Astrocyte of the cerebellum (primary cell): ENCODE measurements at regions not wholly inside any gene's neighbourhood (a gene's known extent, or its start where the extent isn't known, plus 50 kb on each side); places are given as distances from the start of the nearest gene placed in this dataset.
"Not testable (repeated sequence)": the region's sequence is repeated elsewhere in the genome, so short reads cannot be mapped to it uniquely, and the experiment has no call there.

Source experiments
- DNase-seq: peaks from one replicate; pipeline ENCODE4 v3.0.0-alpha.2; 2011; ENCODE audit warnings: low read depth
- H3K4me3 ChIP-seq: 2 replicates; pipeline ENCODE4 v1.5.1; 2011; ENCODE audit warnings: mild to moderate bottlenecking, low read depth, low read length, moderate library complexity
- in situ Hi-C: cut with HindIII; loops from 2 replicates; pipeline ENCODE4 v1.10.0; 2017; ENCODE audit warnings: low sequenced_read_pairs
- TF ChIP-seq, protein P1 (sequence below): IDR thresholded peaks from 2 replicates; pipeline ENCODE4 v1.5.1; 2012; ENCODE audit warnings: low read length, low read depth, moderate library complexity, mild to moderate bottlenecking; ENCODE audit errors: missing control alignments

DNA sequence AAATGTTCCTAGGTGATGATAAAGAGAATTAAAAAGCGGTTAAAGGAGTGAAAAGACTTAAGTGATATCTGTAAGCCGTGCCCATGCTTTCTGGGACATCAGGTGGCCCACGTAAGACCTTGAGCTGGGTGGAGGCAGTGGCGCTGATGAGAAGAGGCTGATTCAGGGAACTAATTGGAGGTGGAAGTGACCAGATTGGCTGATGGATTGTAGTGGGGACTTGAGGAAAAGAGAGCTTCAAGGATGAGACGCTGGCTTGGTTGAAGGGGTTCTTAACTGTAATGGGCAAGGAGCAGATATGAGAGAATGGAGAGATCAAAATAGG, 69.1 kb upstream of the EP300 start:
- TF ChIP-seq, protein P1, sequence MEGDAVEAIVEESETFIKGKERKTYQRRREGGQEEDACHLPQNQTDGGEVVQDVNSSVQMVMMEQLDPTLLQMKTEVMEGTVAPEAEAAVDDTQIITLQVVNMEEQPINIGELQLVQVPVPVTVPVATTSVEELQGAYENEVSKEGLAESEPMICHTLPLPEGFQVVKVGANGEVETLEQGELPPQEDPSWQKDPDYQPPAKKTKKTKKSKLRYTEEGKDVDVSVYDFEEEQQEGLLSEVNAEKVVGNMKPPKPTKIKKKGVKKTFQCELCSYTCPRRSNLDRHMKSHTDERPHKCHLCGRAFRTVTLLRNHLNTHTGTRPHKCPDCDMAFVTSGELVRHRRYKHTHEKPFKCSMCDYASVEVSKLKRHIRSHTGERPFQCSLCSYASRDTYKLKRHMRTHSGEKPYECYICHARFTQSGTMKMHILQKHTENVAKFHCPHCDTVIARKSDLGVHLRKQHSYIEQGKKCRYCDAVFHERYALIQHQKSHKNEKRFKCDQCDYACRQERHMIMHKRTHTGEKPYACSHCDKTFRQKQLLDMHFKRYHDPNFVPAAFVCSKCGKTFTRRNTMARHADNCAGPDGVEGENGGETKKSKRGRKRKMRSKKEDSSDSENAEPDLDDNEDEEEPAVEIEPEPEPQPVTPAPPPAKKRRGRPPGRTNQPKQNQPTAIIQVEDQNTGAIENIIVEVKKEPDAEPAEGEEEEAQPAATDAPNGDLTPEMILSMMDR: no peak
- no peak for DNase-seq
- no peak overlapping the region for H3K4me3 ChIP-seq
- in situ Hi-C loops: no loop called here

DNA sequence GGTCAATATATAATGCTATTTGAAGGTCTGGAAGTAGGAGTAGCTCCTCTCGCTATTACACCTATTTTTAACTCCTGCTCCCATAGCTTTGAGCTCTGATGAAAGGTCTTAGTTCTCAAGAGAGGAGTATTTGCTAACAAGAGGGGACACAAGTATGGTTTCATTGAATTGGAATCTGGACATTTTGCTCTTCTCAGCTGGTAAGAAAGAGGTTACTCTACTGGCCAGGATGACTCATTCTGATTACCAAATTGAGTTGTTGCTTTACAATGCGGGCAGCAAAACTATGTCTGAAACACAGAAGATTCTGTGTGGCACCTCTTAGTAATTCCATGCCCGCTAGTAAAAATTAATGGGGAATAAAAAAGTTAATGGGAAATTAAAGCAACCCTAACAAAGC, 63.6 kb upstream of the EP300 start:
- H3K4me3 ChIP-seq: no peak overlapping the region
- in situ Hi-C loops: no loop called here
- TF ChIP-seq, protein P1: no peak
- peak; percentile 80 for DNase-seq

DNA sequence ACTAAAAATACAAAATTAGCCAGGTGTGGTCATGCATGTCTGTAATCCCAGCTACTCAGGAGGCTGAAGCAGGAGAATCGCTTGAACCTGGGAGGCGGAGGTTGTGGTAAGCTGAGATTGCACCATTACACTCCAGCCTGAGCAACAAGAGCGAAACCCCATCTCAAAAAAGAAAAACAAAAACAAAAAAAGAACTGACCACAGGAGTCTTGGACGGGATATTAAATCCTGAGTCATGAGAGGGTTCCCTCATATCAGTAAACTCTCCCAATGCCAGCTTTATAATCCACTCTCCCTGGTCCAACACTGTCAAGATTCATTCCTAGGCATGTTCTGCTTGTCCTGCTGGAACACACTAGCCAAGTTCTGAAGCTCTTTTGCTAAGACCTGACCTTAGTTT, 61.5 kb upstream of the EP300 start:
- peak; percentile 75 for DNase-seq
- in situ Hi-C loops: no loop called here
- no peak overlapping the region for H3K4me3 ChIP-seq
- TF ChIP-seq, protein P1: no peak

DNA sequence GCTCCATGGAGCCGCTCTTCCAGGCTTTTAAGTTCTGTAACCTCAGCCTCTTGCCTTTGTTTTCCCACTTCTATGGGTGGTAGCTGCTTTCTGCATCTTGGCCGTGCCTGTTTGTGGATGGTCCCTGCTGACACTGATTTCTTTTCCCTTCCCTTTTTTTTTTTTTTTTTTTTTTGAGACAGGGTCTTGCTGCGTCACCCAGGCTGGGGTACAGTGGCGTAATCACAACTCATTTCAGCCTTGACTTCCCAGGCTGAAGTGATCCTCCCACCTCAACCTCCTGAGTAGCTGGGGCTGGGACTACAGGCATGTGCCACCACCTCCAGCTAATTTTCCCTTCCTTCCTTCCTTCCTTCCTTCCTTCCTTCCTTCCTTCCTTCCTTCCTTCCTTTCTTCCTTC, 57.7 kb upstream of the EP300 start:
- DNase-seq: no peak
- H3K4me3 ChIP-seq: no peak overlapping the region
- TF ChIP-seq, protein P1: no peak
- in situ Hi-C loops: no loop called here

DNA sequence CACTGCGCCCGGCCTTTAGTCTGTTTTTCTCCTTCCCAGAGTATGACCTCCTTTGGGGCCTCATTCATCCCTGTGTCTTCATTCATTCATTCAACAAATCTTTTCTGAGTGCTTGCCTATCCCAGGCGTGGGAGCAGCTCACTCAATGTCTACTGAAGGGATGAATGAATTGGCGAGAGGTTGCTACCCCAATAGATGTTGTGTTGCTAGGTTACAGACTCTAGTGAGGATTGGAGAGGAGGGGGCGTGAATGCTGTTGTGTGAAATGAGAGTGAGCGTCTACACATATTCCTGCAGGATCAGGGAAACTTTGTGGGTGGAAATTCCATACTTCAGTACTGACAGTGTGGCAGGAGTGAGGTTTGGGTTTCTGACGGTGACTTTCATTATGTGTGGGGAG, 55.5 kb upstream of the EP300 start:
- no peak for DNase-seq
- in situ Hi-C loops: no loop called here
- TF ChIP-seq, protein P1: no peak
- no peak overlapping the region for H3K4me3 ChIP-seq

DNA sequence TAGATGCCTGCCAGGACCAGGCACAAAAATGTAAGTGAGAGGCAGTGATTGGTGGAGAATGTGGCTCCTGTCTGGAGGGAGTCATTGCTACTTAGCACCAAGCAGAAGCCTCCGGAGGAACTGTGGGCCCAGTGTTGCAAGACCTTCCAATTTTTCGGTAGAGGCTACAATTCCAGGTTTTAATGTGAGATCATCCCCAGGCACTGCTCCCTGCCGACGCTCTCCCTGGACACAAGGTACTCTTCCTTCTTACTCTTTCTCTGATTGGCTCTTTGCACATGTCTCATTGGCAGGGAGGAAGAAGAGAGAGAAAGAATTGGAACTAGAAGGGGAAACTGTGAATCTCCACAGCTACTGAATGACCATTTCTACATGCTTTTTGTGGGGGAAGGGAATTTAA, 53.7 kb upstream of the EP300 start:
- no peak overlapping the region for H3K4me3 ChIP-seq
- DNase-seq: no peak
- TF ChIP-seq, protein P1: no peak
- in situ Hi-C loops: no loop called here

DNA sequence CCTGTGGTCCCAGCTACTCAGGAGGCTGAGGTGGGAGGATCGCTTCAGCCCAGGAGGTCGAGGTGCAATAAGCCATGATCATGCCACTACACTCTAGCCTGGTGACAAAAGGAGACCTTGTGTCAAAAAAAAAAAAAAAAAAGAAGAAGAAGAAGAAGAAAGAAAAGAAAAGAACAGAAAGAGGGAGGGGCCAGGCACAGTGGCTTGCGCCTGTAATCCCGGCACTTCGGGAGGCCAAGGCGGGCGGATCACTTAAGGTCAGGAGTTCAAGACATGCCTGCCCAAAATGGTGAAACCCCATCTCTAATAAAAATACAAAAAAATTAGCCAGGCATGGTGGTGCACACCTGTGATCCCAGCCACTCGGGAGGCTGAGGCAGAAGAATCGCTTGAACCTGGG, 52.8 kb upstream of the EP300 start:
- in situ Hi-C loops, H3K4me3 ChIP-seq, DNase-seq: not testable (repeated sequence)

DNA sequence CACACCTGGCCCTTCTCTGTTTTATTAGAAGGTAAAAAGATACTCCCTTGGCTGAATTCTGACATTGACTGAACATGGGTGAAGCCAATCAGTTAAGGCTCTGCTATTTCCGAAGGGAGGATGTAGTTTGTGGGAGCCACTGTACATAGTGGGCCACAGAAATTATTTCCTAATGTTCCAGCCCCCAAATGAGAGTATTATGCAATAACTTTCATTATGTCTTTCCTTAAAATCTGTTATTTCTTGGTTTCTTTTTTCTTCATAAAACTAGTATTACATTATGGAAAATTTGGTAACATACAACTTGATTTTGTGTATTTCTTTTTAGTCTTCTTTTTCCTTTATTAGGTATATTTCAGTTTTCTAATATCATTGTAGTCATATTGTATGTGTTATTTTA, 51.9 kb upstream of the EP300 start:
- H3K4me3 ChIP-seq: no peak overlapping the region
- in situ Hi-C loops: no loop called here
- TF ChIP-seq, protein P1: no peak
- DNase-seq: no peak
